EL (cell line): ENCODE measurements at regions not wholly inside any gene's neighbourhood (a gene's known extent, or its start where the extent isn't known, plus 50 kb on each side); places are given as distances from the start of the nearest gene placed in this dataset.
A peak's percentile ranks its signal among the peaks of the same experiment; 100 is the strongest.

Source experiments
- DNase-seq: peaks from one replicate; pipeline ENCODE4 v3.0.0-alpha.2; 2016

GRCh38 chr7:80288175-80289122, 153.8 kb downstream of the GNAI1 start:
- peak; percentile 78 for DNase-seq

- DNase-seq = no peak
Observed at GRCh38 chr7:80287400-80288174, 153.0 kb downstream of the GNAI1 start.

DNA sequence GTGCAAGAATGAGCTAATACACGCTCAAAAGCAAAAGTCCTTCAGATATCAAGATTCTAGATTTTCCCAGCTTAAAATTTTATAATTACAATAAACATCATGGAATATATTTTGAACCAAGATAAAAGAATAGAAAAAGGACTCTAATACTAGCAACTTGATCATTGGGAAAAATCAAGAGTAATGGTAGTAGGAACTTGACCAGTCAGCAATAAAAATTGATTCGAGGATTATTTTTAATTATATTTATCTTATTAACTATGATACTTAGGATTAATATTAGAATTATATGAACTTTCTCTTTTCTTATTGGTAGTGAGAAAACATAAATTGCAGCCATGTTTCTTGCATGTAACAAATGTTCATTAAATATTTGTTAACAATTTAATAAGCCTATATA, 152.0 kb downstream of the GNAI1 start:
- DNase-seq = no peak

GRCh38 chr7:80284855-80285254, 150.2 kb downstream of the GNAI1 start:
- DNase-seq = peak; percentile 59

DNA sequence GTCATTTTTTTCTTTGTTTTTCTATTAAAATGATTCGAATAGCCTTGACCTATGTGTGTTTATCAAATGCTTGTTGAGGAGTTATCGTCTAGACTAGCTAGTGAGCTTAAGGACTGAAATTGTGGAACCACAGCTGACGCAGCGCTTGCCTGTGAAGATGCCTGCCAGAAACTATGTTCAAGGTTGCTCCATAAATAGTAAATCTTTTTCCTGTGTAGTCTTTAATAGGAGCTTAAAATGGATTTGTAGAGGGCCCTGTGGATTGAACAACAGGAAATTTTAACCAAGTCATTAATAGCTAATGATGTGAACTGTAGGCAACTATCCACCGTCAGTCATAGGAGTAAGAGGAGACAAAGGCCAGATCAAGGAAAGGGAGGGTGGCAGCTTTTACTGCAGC, 145.1 kb downstream of the GNAI1 start:
- no peak for DNase-seq

DNA sequence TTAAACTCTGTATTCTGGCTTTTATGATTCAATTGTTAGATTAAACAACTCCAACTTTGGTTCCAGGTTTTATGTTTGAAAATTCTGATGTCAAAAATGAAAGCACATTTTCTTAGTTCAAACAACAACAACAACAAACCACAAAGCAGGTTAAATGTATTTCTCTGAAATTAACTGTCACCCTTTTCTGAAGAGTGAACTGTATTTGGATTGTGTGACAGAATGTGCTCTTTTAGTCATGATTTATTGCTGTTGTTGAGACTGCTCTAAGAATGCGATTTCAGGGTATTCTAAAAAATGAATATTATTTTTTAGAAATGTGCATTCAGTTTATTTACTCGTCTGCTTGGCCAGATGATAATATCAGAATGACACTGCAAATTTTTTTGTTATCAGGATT, 144.1 kb downstream of the GNAI1 start:
- no peak for DNase-seq

- peak; percentile 52 for DNase-seq
Observed at GRCh38 chr7:80277434-80278427, 143.1 kb downstream of the GNAI1 start.
